GM21528 (cell line): ENCODE measurements at regions not wholly inside any gene's neighbourhood (a gene's known extent, or its start where the extent isn't known, plus 50 kb on each side); places are given as distances from the start of the nearest gene placed in this dataset.

Experiments
- ATAC-seq: cut with Tn5 transposase; IDR thresholded peaks from one replicate; pipeline ENCODE4 v1.9.1; 2021; ENCODE audit warnings: mild to moderate bottlenecking, moderate library complexity; ENCODE audit not compliant: unreplicated experiment, low FRiP score

- ATAC-seq, result no peak
These were observed 79.3 kb upstream of the RORA start for GRCh38 chr15:61308437-61308836.

GRCh38 chr15:61307474-61307873 is 78.4 kb upstream of the RORA start:
- no peak for ATAC-seq

- no peak for ATAC-seq
These were observed 72.6 kb upstream of the RORA start for GRCh38 chr15:61301701-61302100.

- ATAC-seq, result no peak
These were observed 70.1 kb upstream of the RORA start for GRCh38 chr15:61299075-61299763.

- no peak for ATAC-seq
These were observed 66.1 kb upstream of the RORA start for GRCh38 chr15:61295239-61295638.

- ATAC-seq, result no peak
These were observed 53.6 kb upstream of the RORA start for GRCh38 chr15:61282661-61283060.

- no peak for ATAC-seq
These were observed 52.2 kb upstream of the RORA start for GRCh38 chr15:61281328-61281727.
